T-helper 2 cell treated with Interferon-gamma antibody and Interleukin-4, amounts not matched to agents 100 ng/mL and 5 ng/mL, for 36 hours (primary cell): ENCODE measurements at regions not wholly inside any gene's neighbourhood (a gene's known extent, or its start where the extent isn't known, plus 50 kb on each side); places are given as distances from the start of the nearest gene placed in this dataset.

Source experiments
- intact Hi-C: fragments of 100-400 bp; cut with micrococcal nuclease; formaldehyde crosslinking; loops from one replicate; pipeline ENCODE4 v1.15.1; 2023

- intact Hi-C loops, result no loop called here
Observed at GRCh38 chr4:96913441-96914080, 1073.7 kb downstream of the PDHA2 start.

- intact Hi-C loops, result no loop called here
Observed at GRCh38 chr4:96916711-96917110, 1076.8 kb downstream of the PDHA2 start.

- intact Hi-C loops, result no loop called here
Observed at GRCh38 chr4:96936886-96937285, 1097.0 kb downstream of the PDHA2 start.

- intact Hi-C loops, result no loop called here
Observed at GRCh38 chr4:96946552-96946951, 1106.7 kb downstream of the PDHA2 start.

GRCh38 chr4:96952610-96953009 lies 1112.7 kb downstream of the PDHA2 start:
- intact Hi-C loops, result no loop called here

- intact Hi-C loops, result no loop called here
Observed at GRCh38 chr4:96955226-96955625, 1115.3 kb downstream of the PDHA2 start.

- intact Hi-C loops, result no loop called here
Observed at GRCh38 chr4:96955691-96956090, 1115.8 kb downstream of the PDHA2 start.

- intact Hi-C loops, result no loop called here
Observed at GRCh38 chr4:96969455-96969854, 1129.6 kb downstream of the PDHA2 start.

GRCh38 chr4:96972920-96973319 lies 1133.0 kb downstream of the PDHA2 start:
- intact Hi-C loops, result no loop called here

- intact Hi-C loops, result no loop called here
Observed at GRCh38 chr4:96974295-96974694, 1134.4 kb downstream of the PDHA2 start.

- intact Hi-C loops, result no loop called here
Observed at GRCh38 chr4:96983830-96984229, 1143.9 kb downstream of the PDHA2 start.

- intact Hi-C loops, result no loop called here
Observed at GRCh38 chr4:96986816-96987215, 1146.9 kb downstream of the PDHA2 start.

GRCh38 chr4:96991083-96991482 lies 1151.2 kb downstream of the PDHA2 start:
- intact Hi-C loops, result no loop called here

GRCh38 chr4:96992443-96992842 lies 1150.8 kb downstream of the STPG2 start:
- intact Hi-C loops, result no loop called here

GRCh38 chr4:96993560-96993959 lies 1149.7 kb downstream of the STPG2 start:
- intact Hi-C loops, result no loop called here

- intact Hi-C loops, result no loop called here
Observed at GRCh38 chr4:97003715-97004114, 1139.6 kb downstream of the STPG2 start.

- intact Hi-C loops, result no loop called here
Observed at GRCh38 chr4:97013309-97013708, 1130.0 kb downstream of the STPG2 start.

- intact Hi-C loops, result no loop called here
Observed at GRCh38 chr4:97013711-97014110, 1129.6 kb downstream of the STPG2 start.

- intact Hi-C loops, result no loop called here
Observed at GRCh38 chr4:97015301-97015700, 1128.0 kb downstream of the STPG2 start.

GRCh38 chr4:97016186-97016907 lies 1126.9 kb downstream of the STPG2 start:
- intact Hi-C loops, result no loop called here

GRCh38 chr4:97027728-97028410 lies 1115.4 kb downstream of the STPG2 start:
- intact Hi-C loops, result no loop called here

GRCh38 chr4:97028785-97029184 lies 1114.5 kb downstream of the STPG2 start:
- intact Hi-C loops, result no loop called here
